GM23338 (cell line): ENCODE measurements at regions not wholly inside any gene's neighbourhood (a gene's known extent, or its start where the extent isn't known, plus 50 kb on each side); places are given as distances from the start of the nearest gene placed in this dataset.

Experiments used
- ATAC-seq: fragments of 200-7000 bp; cut with Tn5 transposase; 3 replicates; pipeline ENCODE4 v1.9.1; 2020
- DNase-seq: peaks from one replicate; pipeline ENCODE4 v3.0.0-alpha.2; 2015; ENCODE audit warnings: low spot score
- H2AFZ ChIP-seq: fragments of 200-600 bp; sonication (generic); 2 replicates; pipeline ENCODE4 v1.8.0; 2016; ENCODE audit warnings: antibody characterized with exemption, mild to moderate bottlenecking, moderate library complexity
- H3F3A ChIP-seq: fragments of 200-600 bp; sonication (generic); replicated peaks from 2 replicates; pipeline ENCODE4 v1.8.0; 2017; ENCODE audit warnings: antibody characterized with exemption, mixed run types, low read depth
- H3K27ac ChIP-seq: fragments of 200-600 bp; sonication (generic); 2 replicates; pipeline ENCODE4 v1.6.1; 2016; ENCODE audit warnings: low read depth
- H3K27me3 ChIP-seq: fragments of 200-600 bp; sonication (generic); 2 replicates; pipeline ENCODE4 v1.8.0; 2016; ENCODE audit warnings: mild to moderate bottlenecking, mixed run types, moderate library complexity; ENCODE audit not compliant: insufficient read depth
- H3K36me3 ChIP-seq: fragments of 200-600 bp; sonication (generic); 2 replicates; pipeline ENCODE4 v1.8.0; 2016; ENCODE audit warnings: mild to moderate bottlenecking; ENCODE audit not compliant: insufficient read depth
- H3K4me1 ChIP-seq: fragments of 200-600 bp; sonication (generic); 2 replicates; pipeline ENCODE4 v1.8.0; 2016; ENCODE audit warnings: mild to moderate bottlenecking, moderate library complexity; ENCODE audit not compliant: insufficient read depth
- H3K4me2 ChIP-seq: fragments of 200-600 bp; sonication (generic); 2 replicates; pipeline ENCODE4 v1.7.1; 2017; ENCODE audit warnings: mixed run types
- H3K4me3 ChIP-seq: fragments of 200-600 bp; sonication (generic); 2 replicates; pipeline ENCODE4 v1.6.1; 2016; ENCODE audit warnings: mixed run types
- H3K79me2 ChIP-seq: fragments of 200-600 bp; sonication (generic); replicated peaks from 2 replicates; pipeline ENCODE4 v1.8.0; 2017; ENCODE audit warnings: mild to moderate bottlenecking; ENCODE audit not compliant: insufficient read depth
- H3K9me2 ChIP-seq: fragments of 200-600 bp; sonication (generic); 2 replicates; pipeline ENCODE4 v1.8.0; 2017; ENCODE audit not compliant: insufficient read depth
- H4K20me1 ChIP-seq: fragments of 200-600 bp; sonication (generic); replicated peaks from 2 replicates; pipeline ENCODE4 v1.8.0; 2017; ENCODE audit warnings: mild to moderate bottlenecking; ENCODE audit not compliant: insufficient read depth
- H3K27ac Mint-ChIP-seq: 2 replicates; pipeline ENCODE4 v1.8.0; 2020; ENCODE audit warnings: inconsistent platforms, mild to moderate bottlenecking, moderate library complexity, mixed read lengths
- H3K27me3 Mint-ChIP-seq: 3 replicates; pipeline ENCODE4 v1.8.0; 2022; ENCODE audit warnings: low read depth, mild to moderate bottlenecking, moderate library complexity, mixed read lengths, inconsistent platforms; ENCODE audit not compliant: insufficient read depth, poor library complexity
- H3K36me3 Mint-ChIP-seq: 3 replicates; pipeline ENCODE4 v1.8.0; 2021; ENCODE audit warnings: low read depth, mild to moderate bottlenecking, inconsistent platforms, moderate library complexity, mixed read lengths
- H3K4me1 Mint-ChIP-seq: 3 replicates; pipeline ENCODE4 v1.8.0; 2020; ENCODE audit warnings: mild to moderate bottlenecking, inconsistent platforms, mixed read lengths
- H3K4me3 Mint-ChIP-seq: 3 replicates; pipeline ENCODE4 v1.8.0; 2021; ENCODE audit warnings: moderate library complexity, mild to moderate bottlenecking, inconsistent platforms, mixed read lengths
- H3K9me3 Mint-ChIP-seq: 3 replicates; pipeline ENCODE4 v1.8.0; 2020; ENCODE audit warnings: moderate library complexity, mild to moderate bottlenecking, inconsistent platforms, mixed read lengths
- CREB1 ChIP-seq: fragments of 250-450 bp; sonication (Bioruptor Pico); IDR thresholded peaks from 2 replicates; pipeline ENCODE4 v1.5.0; 2020; ENCODE audit warnings: low read depth, mild to moderate bottlenecking, moderate library complexity
- CTCF ChIP-seq, 2 experiments: fragments of 200-600 bp in 1 of 2; sonication (generic) in 1 of 2; conservative IDR thresholded peaks; 2 replicates each; pipeline versions ENCODE4 v1.5.1 to v1.6.1; 2016 to 2017; ENCODE audit warnings: antibody characterized with exemption in 2 of 2, low read depth in 2 of 2, mild to moderate bottlenecking in 2 of 2, moderate library complexity in 1 of 2
- ETS1 ChIP-seq: IDR thresholded peaks from 2 replicates; pipeline ENCODE4 v1.6.1; 2016; ENCODE audit warnings: antibody characterized with exemption
- EZH2 ChIP-seq: fragments of 200-600 bp; sonication (generic); IDR thresholded peaks from one replicate; pipeline ENCODE4 v1.8.0; 2017; ENCODE audit warnings: antibody characterized with exemption, mild to moderate bottlenecking, low read depth; ENCODE audit not compliant: unreplicated experiment
- EZH2phosphoT487 ChIP-seq: fragments of 200-600 bp; sonication (generic); IDR thresholded peaks from one replicate; pipeline ENCODE4 v1.8.1; 2018; ENCODE audit warnings: antibody characterized with exemption; ENCODE audit not compliant: unreplicated experiment
- JUNB ChIP-seq: IDR thresholded peaks from one replicate; pipeline ENCODE4 v1.6.1; 2016; ENCODE audit warnings: antibody characterized with exemption; ENCODE audit not compliant: unreplicated experiment
- NANOG ChIP-seq: IDR thresholded peaks from 2 replicates; pipeline ENCODE4 v1.6.1; 2016; ENCODE audit warnings: antibody characterized with exemption, borderline replicate concordance
- POLR2AphosphoS5 ChIP-seq: IDR thresholded peaks from 2 replicates; pipeline ENCODE4 v1.6.1; 2016; ENCODE audit warnings: antibody characterized with exemption, low read depth
- STAT1 ChIP-seq: IDR thresholded peaks from one replicate; pipeline ENCODE4 v1.6.1; 2016; ENCODE audit warnings: antibody characterized with exemption; ENCODE audit not compliant: unreplicated experiment
- ZNF114 ChIP-seq: fragments of 250-450 bp; sonication (Bioruptor Pico); IDR thresholded peaks from 2 replicates; pipeline ENCODE4 v1.5.0; 2020; ENCODE audit warnings: mild to moderate bottlenecking, moderate library complexity
- ZNF331 ChIP-seq: fragments of 250-450 bp; sonication (Bioruptor Pico); IDR thresholded peaks from 2 replicates; pipeline ENCODE4 v1.5.0; 2020; ENCODE audit warnings: low read depth, mild to moderate bottlenecking, moderate library complexity
- ZNF462 ChIP-seq: fragments of 250-450 bp; sonication (Bioruptor Pico); IDR thresholded peaks from 2 replicates; pipeline ENCODE4 v1.5.0; 2020; ENCODE audit warnings: mild to moderate bottlenecking, moderate library complexity
- TF ChIP-seq, protein P1 (sequence below): IDR thresholded peaks from one replicate; pipeline ENCODE4 v1.6.1; 2018; ENCODE audit warnings: antibody characterized with exemption; ENCODE audit not compliant: unreplicated experiment

GRCh38 chr15:39442898-39443297 is 138.0 kb upstream of the THBS1 start:
- Histone ChIP-seq H3K4me1 (peaks cover 6% of the 10 kb centered on the region; the same call in 1 of the 2 replicates), H3K27me3 (no peaks in the 10 kb centered on the region), H3F3A (no peaks in the 10 kb centered on the region), H3K79me2 (no peaks in the 10 kb centered on the region), H2AFZ (no peak overlapping the region), H3K9me2 (peaks cover 11% of the 10 kb centered on the region), H3K36me3 (no peaks in the 10 kb centered on the region), H4K20me1 (no peaks in the 10 kb centered on the region), H3K4me3 (no peak overlapping the region), H3K4me2 (no peak overlapping the region), H3K27ac (no peak overlapping the region)
- Mint-ChIP-seq H3K36me3 (no peaks in the 10 kb centered on the region), H3K4me3 (no peak overlapping the region), H3K9me3 (no peaks in the 10 kb centered on the region), H3K4me1 (peaks cover 26% of the 10 kb centered on the region), H3K27ac (no peak overlapping the region; the same call in 1 of the 2 replicates), H3K27me3 (no peaks in the 10 kb centered on the region)
- DNase-seq (no peak), ATAC-seq (no peak)
- TF ChIP-seq ZNF331 (no peak), CTCF (conservative IDR thresholded peaks at IDR 0.05; ENCODE audit: low read depth in 2 of 2) (no peak), ZNF114 (CRISPR knock-in tag) (no peak), ZNF462 (CRISPR knock-in tag) (no peak), JUNB (no peak), CREB1 (no peak), POLR2AphosphoS5 (no peak), EZH2 (no peak), STAT1 (no peak), NANOG (no peak), EZH2phosphoT487 (no peak), ETS1 (no peak)
- TF ChIP-seq, protein P1, sequence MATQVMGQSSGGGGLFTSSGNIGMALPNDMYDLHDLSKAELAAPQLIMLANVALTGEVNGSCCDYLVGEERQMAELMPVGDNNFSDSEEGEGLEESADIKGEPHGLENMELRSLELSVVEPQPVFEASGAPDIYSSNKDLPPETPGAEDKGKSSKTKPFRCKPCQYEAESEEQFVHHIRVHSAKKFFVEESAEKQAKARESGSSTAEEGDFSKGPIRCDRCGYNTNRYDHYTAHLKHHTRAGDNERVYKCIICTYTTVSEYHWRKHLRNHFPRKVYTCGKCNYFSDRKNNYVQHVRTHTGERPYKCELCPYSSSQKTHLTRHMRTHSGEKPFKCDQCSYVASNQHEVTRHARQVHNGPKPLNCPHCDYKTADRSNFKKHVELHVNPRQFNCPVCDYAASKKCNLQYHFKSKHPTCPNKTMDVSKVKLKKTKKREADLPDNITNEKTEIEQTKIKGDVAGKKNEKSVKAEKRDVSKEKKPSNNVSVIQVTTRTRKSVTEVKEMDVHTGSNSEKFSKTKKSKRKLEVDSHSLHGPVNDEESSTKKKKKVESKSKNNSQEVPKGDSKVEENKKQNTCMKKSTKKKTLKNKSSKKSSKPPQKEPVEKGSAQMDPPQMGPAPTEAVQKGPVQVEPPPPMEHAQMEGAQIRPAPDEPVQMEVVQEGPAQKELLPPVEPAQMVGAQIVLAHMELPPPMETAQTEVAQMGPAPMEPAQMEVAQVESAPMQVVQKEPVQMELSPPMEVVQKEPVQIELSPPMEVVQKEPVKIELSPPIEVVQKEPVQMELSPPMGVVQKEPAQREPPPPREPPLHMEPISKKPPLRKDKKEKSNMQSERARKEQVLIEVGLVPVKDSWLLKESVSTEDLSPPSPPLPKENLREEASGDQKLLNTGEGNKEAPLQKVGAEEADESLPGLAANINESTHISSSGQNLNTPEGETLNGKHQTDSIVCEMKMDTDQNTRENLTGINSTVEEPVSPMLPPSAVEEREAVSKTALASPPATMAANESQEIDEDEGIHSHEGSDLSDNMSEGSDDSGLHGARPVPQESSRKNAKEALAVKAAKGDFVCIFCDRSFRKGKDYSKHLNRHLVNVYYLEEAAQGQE = no peak
